AG20443 (cell line): ENCODE measurements at regions not wholly inside any gene's neighbourhood (a gene's known extent, or its start where the extent isn't known, plus 50 kb on each side); places are given as distances from the start of the nearest gene placed in this dataset.
"Not testable (repeated sequence)": the region's sequence is repeated elsewhere in the genome, so short reads cannot be mapped to it uniquely, and the experiment has no call there.

Experiments
- DNase-seq: peaks from one replicate; pipeline ENCODE4 v3.0.0; 2012; ENCODE audit warnings: low spot score, mixed read lengths

GRCh38 chr17:72472853-72473390, 352.1 kb downstream of the SOX9 start:
- not testable (repeated sequence) for DNase-seq

GRCh38 chr17:72474243-72474642, 353.4 kb downstream of the SOX9 start:
- DNase-seq = no peak

- DNase-seq = no peak
These were observed 354.1 kb downstream of the SOX9 start for GRCh38 chr17:72474719-72475477.

GRCh38 chr17:72476134-72476533, 355.3 kb downstream of the SOX9 start:
- DNase-seq = no peak

GRCh38 chr17:72476575-72476986, 355.8 kb downstream of the SOX9 start:
- no peak for DNase-seq

- no peak for DNase-seq
These were observed 356.7 kb downstream of the SOX9 start for GRCh38 chr17:72477491-72477890.

- DNase-seq = no peak
These were observed 358.3 kb downstream of the SOX9 start for GRCh38 chr17:72479113-72479512.

GRCh38 chr17:72481572-72481971, 360.8 kb downstream of the SOX9 start:
- no peak for DNase-seq

GRCh38 chr17:72485596-72485995, 364.8 kb downstream of the SOX9 start:
- no peak for DNase-seq

- DNase-seq = no peak
These were observed 366.0 kb downstream of the SOX9 start for GRCh38 chr17:72486806-72487205.

GRCh38 chr17:72487731-72488494, 367.1 kb downstream of the SOX9 start:
- DNase-seq = no peak

- no peak for DNase-seq
These were observed 367.9 kb downstream of the SOX9 start for GRCh38 chr17:72488555-72489271.

- no peak for DNase-seq
These were observed 368.4 kb downstream of the SOX9 start for GRCh38 chr17:72489272-72489641.

- no peak for DNase-seq
These were observed 370.3 kb downstream of the SOX9 start for GRCh38 chr17:72491102-72491501.

GRCh38 chr17:72492494-72492893, 371.7 kb downstream of the SOX9 start:
- no peak for DNase-seq

GRCh38 chr17:72492941-72493340, 372.1 kb downstream of the SOX9 start:
- no peak for DNase-seq

GRCh38 chr17:72494566-72494965, 373.7 kb downstream of the SOX9 start:
- no peak for DNase-seq

- DNase-seq = no peak
These were observed 375.6 kb downstream of the SOX9 start for GRCh38 chr17:72496461-72496860.

GRCh38 chr17:72497915-72498314, 377.1 kb downstream of the SOX9 start:
- no peak for DNase-seq

- no peak for DNase-seq
These were observed 377.8 kb downstream of the SOX9 start for GRCh38 chr17:72498364-72499210.
